ENCODE measurements at regions not wholly inside any gene's neighbourhood (a gene's known extent, or its start where the extent isn't known, plus 50 kb on each side); places are given as distances from the start of the nearest gene placed in this dataset.

DNA sequence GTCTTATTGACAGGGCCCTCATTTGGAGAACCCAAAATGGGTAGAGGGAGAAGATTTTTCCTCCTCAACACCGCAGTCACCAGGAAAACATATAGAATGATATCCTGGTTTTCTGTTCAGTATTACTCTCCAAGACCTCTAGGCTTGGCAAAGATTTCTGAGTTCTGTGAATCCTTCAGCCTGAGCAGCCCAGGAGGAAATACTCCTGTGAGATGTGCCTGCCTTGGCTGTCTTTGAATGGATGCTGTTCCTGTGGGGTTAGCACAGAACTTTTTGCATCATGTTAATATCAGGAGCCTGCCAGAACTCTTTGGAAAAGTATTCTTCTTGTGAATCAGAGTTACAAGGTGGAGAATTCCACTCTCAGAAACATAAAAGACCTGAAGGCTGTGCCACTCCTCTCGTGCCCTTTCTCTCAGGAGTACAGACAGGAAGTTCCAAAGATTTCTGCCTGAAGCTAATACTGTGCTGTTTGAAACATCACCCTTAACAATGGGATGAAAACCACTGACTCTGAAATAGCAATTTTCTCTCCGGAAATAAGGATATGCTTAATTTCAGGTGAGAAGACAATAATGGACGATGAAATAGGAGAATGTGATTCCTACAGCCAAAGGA, 520.1 kb upstream of the NBEA start:
- H3K27me3 ChIP-seq (ENCODE audit: control insufficient read depth, insufficient read depth, low read length), result no peaks in the 10 kb centered on the region
- no peak overlapping the region for H3K9ac ChIP-seq (ENCODE audit: low read depth, low read length)
- ChIA-PET POLR2A (ENCODE audit: unreplicated experiment) (no interaction called here), CTCF (no interaction called here)
- H3K36me3 ChIP-seq (ENCODE audit: control insufficient read depth, insufficient read depth, low read length), result no peaks in the 10 kb centered on the region
- H2BK20ac ChIP-seq (ENCODE audit: low read depth, low read length), result no peak overlapping the region
- H3K4me1 ChIP-seq (ENCODE audit: control insufficient read depth, insufficient read depth, low read length), result no peaks in the 10 kb centered on the region
- H2BK120ac ChIP-seq (ENCODE audit: low read depth, low read length), result no peak overlapping the region
- no peak overlapping the region for H4K5ac ChIP-seq (ENCODE audit: low read depth, low read length)
- no peak overlapping the region for H3K18ac ChIP-seq (ENCODE audit: low read depth, low read length)
- no peak overlapping the region for H2BK5ac ChIP-seq (ENCODE audit: low read depth, low read length, poor library complexity, severe bottlenecking)
- no peak overlapping the region for H4K91ac ChIP-seq (ENCODE audit: insufficient read depth, low read depth, low read length)
- no peak overlapping the region for H2AK9ac ChIP-seq (replicated peaks; ENCODE audit: low read depth, low read length, poor library complexity)
- H2AFZ ChIP-seq (replicated peaks; ENCODE audit: low read length, poor library complexity), result no peak overlapping the region
- dilution Hi-C loops (cut with HindIII; ENCODE audit: low sequenced_read_pairs, unreplicated experiment) (no loop called here), intact Hi-C loops (cut with micrococcal nuclease) (no loop called here), in situ Hi-C loops (cut with MboI; ENCODE audit: low sequenced_read_pairs) (no loop called here)
- H4K20me1 ChIP-seq (ENCODE audit: insufficient read depth, low read length), result no peaks in the 10 kb centered on the region
- H2BK15ac ChIP-seq (ENCODE audit: low read depth, low read length), result no peak overlapping the region
- no peak for TF ChIP-seq CHD1 (IDR thresholded peaks at IDR 0.05; ENCODE audit: low read depth, low read length)
- TF ChIP-seq RFX5 (IDR thresholded peaks at IDR 0.05; ENCODE audit: low read depth, low read length), result no peak
- TF ChIP-seq RAD21 (IDR thresholded peaks at IDR 0.05; ENCODE audit: low read length), result no peak
- TF ChIP-seq, protein P1, sequence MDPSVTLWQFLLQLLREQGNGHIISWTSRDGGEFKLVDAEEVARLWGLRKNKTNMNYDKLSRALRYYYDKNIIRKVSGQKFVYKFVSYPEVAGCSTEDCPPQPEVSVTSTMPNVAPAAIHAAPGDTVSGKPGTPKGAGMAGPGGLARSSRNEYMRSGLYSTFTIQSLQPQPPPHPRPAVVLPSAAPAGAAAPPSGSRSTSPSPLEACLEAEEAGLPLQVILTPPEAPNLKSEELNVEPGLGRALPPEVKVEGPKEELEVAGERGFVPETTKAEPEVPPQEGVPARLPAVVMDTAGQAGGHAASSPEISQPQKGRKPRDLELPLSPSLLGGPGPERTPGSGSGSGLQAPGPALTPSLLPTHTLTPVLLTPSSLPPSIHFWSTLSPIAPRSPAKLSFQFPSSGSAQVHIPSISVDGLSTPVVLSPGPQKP (IDR thresholded peaks at IDR 0.05; ENCODE audit: borderline replicate concordance, low read depth, low read length), result no peak
- TF ChIP-seq NFE2L2 (IDR thresholded peaks at IDR 0.05; ENCODE audit: low read depth, low read length), result no peak
- TF ChIP-seq MAZ (IDR thresholded peaks at IDR 0.05; ENCODE audit: borderline replicate concordance, low read depth, low read length), result no peak
- no peak overlapping the region for H3K27ac ChIP-seq (ENCODE audit: insufficient read depth, low read length)
- no peaks in the 10 kb centered on the region for H3K79me1 ChIP-seq (ENCODE audit: low read depth in 1 of 2, low read length in 2 of 2)
- H3K4me3 ChIP-seq (ENCODE audit: insufficient read depth, low read depth, low read length), result no peak overlapping the region
- BruUV-seq (replicated peaks), result no TSS peak
- no peak overlapping the region for H2AK5ac ChIP-seq (ENCODE audit: low read depth, low read length)
- no peak overlapping the region for H4K8ac ChIP-seq (ENCODE audit: low read depth in 2 of 2, low read length in 2 of 2)
- no peaks in the 10 kb centered on the region for H3K9me3 ChIP-seq (ENCODE audit: control insufficient read depth, insufficient read depth, low read length)
- no peak overlapping the region for H3K56ac ChIP-seq (ENCODE audit: extremely low read depth, insufficient read depth, low read length)
- no peak overlapping the region for H3K4me2 ChIP-seq (ENCODE audit: low read depth, low read length)
- no peaks in the 10 kb centered on the region for H3K9me1 ChIP-seq (ENCODE audit: insufficient read depth, low read length)
- H3K14ac ChIP-seq (replicated peaks; ENCODE audit: low read depth, low read length), result no peak overlapping the region
- no peak overlapping the region for H3K23ac ChIP-seq (ENCODE audit: low read depth, low read length)
- ATAC-seq (ENCODE audit: low read depth) (no peak), DNase-seq (no peak)
- no CpG with 5 or more reads among the region's 4 CpGs for WGBS, 2 experiments (ENCODE audit: extremely low coverage in 2 of 2, insufficient read length in 1 of 2)
- H3K4ac ChIP-seq (ENCODE audit: low read depth, low read length), result no peak overlapping the region

Measured in IMR-90 (cell line).